SJCRH30 (cell line): ENCODE measurements at regions not wholly inside any gene's neighbourhood (a gene's known extent, or its start where the extent isn't known, plus 50 kb on each side); places are given as distances from the start of the nearest gene placed in this dataset.

Experiments used
- DNase-seq, 2 experiments: peaks; one replicate each; pipeline ENCODE4 v3.0.0-alpha.2; 2015 to 2020
- H3K27ac ChIP-seq: fragments of 250-450 bp; sonication (Bioruptor Pico); 2 replicates; pipeline ENCODE4 v1.5.1; 2020; ENCODE audit warnings: mild to moderate bottlenecking, moderate library complexity
- H3K27me3 ChIP-seq: fragments of 250-450 bp; sonication (Bioruptor Pico); 2 replicates; pipeline ENCODE4 v1.5.1; 2020; ENCODE audit warnings: mild to moderate bottlenecking, moderate library complexity
- H3K36me3 ChIP-seq: fragments of 250-450 bp; sonication (Bioruptor Pico); 2 replicates; pipeline ENCODE4 v1.5.1; 2020; ENCODE audit warnings: mild to moderate bottlenecking, moderate library complexity
- H3K4me1 ChIP-seq: fragments of 250-450 bp; sonication (Bioruptor Pico); 2 replicates; pipeline ENCODE4 v1.5.1; 2020; ENCODE audit warnings: mild to moderate bottlenecking, moderate library complexity
- H3K4me3 ChIP-seq: fragments of 250-450 bp; sonication (Bioruptor Pico); 2 replicates; pipeline ENCODE4 v1.5.1; 2020; ENCODE audit warnings: mild to moderate bottlenecking, moderate library complexity
- H3K9me3 ChIP-seq: fragments of 250-450 bp; sonication (Bioruptor Pico); replicated peaks from 2 replicates; pipeline ENCODE4 v1.5.1; 2020; ENCODE audit warnings: mild to moderate bottlenecking, moderate library complexity

DNA sequence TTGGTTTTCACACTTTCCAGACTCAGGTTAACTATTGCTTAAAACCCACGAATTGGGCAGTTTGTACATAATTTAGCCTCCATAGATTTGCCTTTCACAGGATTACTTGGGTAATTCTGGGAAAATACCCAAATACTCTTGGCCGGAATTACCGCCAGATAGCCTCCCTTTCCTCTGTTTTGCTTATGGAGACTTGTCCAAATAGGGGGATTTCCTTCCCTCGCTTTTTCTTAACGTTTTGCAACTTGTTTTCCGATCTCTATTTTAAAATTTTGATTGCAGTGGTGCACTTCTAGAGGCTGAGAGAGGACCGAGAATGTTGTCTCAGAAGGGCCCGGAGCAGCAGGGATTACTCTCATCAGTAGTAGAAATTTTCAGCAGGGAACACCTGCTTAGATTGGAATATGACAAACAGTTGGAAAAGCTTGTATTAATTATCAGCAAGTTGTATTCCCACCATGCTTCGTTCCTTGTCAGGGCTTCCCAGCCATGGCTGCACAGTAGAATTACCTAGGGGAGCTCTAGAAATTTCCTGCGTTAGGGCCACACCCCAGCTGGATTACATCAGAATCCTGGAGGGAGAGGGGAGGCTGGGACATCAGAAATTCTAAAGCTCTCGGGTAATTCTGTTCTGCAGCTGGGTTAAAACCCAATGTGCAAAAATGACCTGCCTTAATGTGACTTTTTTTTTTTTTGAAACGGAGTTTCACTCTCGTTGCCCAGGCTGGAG, 329.1 kb downstream of the SH3GL2 start:
- H3K9me3 ChIP-seq: no peaks in the 10 kb centered on the region
- H3K27me3 ChIP-seq: no peaks in the 10 kb centered on the region
- DNase-seq: no peak
- H3K27ac ChIP-seq: no peak overlapping the region
- no peaks in the 10 kb centered on the region for H3K36me3 ChIP-seq
- no peaks in the 10 kb centered on the region for H3K4me1 ChIP-seq
- H3K4me3 ChIP-seq: no peak overlapping the region

DNA sequence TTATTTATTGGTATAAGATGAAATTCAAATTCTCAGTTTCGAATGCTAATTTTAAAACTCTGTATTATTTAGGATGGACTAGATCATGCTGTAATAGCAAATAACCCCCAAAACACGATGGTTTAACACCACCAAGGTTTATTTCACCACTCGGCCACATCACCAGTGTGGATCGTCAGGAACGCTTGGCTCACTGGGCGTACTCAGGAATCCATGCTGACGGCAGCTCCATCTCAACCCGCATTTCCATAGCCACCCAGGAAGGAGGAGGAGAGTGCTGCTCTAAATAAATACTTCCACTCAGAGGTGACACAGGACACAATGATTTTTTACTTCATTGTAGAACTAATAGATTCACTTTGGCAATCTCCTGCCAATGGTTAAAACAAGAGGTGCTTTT, 347.4 kb downstream of the SH3GL2 start:
- Histone ChIP-seq H3K36me3 (no peaks in the 10 kb centered on the region), H3K4me3 (no peak overlapping the region), H3K9me3 (no peaks in the 10 kb centered on the region), H3K27me3 (no peaks in the 10 kb centered on the region), H3K4me1 (no peaks in the 10 kb centered on the region), H3K27ac (no peak overlapping the region)
- no peak for DNase-seq

DNA sequence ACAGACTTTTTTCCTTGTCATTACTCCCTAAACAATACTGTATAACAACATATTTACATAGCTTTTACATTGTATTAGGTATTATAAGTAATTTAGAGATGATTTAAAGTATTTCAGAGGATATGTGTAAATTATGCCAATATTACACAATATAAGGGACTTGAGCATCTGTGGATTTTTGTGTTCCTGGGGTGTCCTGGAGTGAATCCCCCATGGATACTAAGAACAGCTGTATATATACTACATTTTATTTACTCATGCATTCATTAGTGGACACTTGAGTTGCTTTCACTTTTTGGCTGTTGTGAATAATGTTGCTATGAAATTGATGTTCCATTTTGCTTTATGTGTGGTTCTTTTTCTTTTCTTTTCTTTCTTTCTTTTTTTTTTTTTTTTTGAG, 348.8 kb downstream of the SH3GL2 start:
- Histone ChIP-seq H3K4me1 (no peaks in the 10 kb centered on the region), H3K4me3 (no peak overlapping the region), H3K9me3 (no peaks in the 10 kb centered on the region), H3K27me3 (no peaks in the 10 kb centered on the region), H3K36me3 (no peaks in the 10 kb centered on the region), H3K27ac (no peak overlapping the region)
- DNase-seq: no peak

DNA sequence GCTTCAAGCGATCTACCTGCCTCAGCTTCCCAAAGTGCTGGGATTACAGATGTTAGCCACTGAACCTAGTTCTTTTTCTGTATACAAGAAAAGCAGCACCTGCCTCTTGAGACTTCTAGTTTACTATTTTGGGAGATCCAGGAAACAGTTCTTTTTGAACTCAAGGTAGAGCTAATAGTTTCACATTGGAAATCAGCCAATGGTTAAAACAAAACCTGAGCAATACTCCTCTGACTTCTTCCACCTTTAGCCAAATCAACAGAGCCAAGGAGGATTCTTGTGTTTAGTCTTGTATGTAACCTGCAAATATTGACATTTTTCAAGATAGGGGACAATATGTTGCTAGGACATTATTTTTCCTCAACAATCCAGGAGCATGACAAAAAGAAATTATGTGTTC, 349.4 kb downstream of the SH3GL2 start:
- H3K27me3 ChIP-seq: no peaks in the 10 kb centered on the region
- H3K36me3 ChIP-seq: no peaks in the 10 kb centered on the region
- H3K9me3 ChIP-seq: no peaks in the 10 kb centered on the region
- no peak for DNase-seq
- H3K4me3 ChIP-seq: no peak overlapping the region
- H3K27ac ChIP-seq: no peak overlapping the region
- H3K4me1 ChIP-seq: no peaks in the 10 kb centered on the region

DNA sequence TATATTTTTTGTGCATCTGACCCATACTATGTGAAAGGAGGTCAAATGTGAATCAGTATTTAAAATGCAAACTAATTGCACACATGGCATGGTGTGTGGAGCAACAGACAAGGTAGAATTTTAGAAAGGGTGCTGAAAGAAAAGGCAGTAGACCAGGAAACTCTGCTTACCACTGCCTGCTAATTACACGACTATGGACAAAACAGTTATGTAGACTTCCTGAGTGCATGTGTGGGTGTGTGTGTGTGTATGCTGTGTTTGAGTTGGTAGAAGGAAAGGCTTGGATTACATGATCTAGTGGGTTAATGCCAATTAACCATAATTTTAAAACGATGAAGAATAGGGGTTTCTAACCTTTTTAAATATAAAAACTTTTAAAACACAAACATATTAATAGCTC, 349.9 kb downstream of the SH3GL2 start:
- no peak for DNase-seq
- Histone ChIP-seq H3K27ac (no peak overlapping the region), H3K4me1 (no peaks in the 10 kb centered on the region), H3K36me3 (no peaks in the 10 kb centered on the region), H3K27me3 (no peaks in the 10 kb centered on the region), H3K9me3 (no peaks in the 10 kb centered on the region), H3K4me3 (no peak overlapping the region)

DNA sequence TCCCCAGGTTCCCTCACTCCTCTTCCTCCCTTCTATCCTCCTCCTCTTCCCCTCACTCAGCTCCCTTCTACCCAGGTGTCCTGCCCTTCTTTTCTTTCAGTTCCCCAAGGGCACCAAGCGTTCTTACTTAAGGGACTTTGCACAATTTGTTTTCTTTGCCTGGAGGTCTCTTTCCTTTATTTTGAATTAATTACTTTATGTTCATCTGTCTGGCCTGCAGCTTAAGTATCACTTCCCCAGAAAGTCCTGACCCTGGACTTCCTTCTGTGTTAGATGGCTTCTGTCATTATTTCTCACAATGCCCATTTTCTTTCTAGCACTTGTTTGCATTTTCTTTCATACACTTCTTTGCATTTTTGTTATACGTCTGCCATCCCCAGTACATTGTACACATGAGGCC, 350.6 kb downstream of the SH3GL2 start:
- Histone ChIP-seq H3K4me3 (no peak overlapping the region), H3K4me1 (no peaks in the 10 kb centered on the region), H3K9me3 (no peaks in the 10 kb centered on the region), H3K27ac (no peak overlapping the region), H3K27me3 (no peaks in the 10 kb centered on the region), H3K36me3 (no peaks in the 10 kb centered on the region)
- no peak for DNase-seq

DNA sequence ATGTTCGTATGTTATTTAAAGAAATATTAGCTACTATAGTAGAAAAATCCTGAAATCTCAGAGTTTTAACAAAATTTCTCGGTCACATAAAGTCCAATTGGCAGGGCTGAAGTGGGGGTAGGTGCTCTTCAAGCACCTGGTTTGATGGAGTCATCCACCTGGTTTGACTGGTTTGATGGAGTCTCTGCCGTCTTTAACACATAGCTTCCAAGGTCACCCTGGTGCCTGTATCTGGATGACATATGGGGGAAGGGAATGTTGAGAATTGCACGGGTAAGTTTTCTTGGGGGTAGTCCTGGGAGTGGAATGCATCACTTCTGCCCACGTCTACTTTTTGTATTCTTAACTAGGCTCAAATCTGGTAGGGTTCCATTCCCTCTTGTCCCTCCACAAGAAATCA, 351.2 kb downstream of the SH3GL2 start:
- H3K4me3 ChIP-seq: no peak overlapping the region
- no peaks in the 10 kb centered on the region for H3K27me3 ChIP-seq
- no peaks in the 10 kb centered on the region for H3K9me3 ChIP-seq
- no peaks in the 10 kb centered on the region for H3K4me1 ChIP-seq
- no peak overlapping the region for H3K27ac ChIP-seq
- DNase-seq: no peak
- no peaks in the 10 kb centered on the region for H3K36me3 ChIP-seq

DNA sequence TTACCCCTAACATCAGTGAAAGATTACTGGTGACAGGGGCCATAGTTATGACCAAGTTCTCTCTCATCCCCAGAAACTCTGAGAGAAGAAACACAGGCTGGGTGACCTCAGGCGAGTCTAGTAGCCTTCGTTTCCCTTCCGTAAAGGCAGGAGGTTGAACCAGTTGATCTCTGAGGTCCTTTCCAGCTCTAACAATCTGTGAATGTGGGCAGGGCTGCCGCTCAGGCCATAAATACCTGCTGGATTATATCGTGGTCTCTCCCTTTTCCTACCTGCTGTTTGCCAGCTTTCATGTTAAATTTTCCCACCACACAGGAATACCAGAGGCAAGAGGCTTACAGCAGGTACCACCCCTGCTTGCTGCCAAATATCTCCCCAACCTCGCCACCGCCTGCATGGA, 357.5 kb downstream of the SH3GL2 start:
- H3K27me3 ChIP-seq: no peaks in the 10 kb centered on the region
- no peak overlapping the region for H3K27ac ChIP-seq
- no peak for DNase-seq
- H3K4me1 ChIP-seq: no peaks in the 10 kb centered on the region
- no peaks in the 10 kb centered on the region for H3K9me3 ChIP-seq
- no peak overlapping the region for H3K4me3 ChIP-seq
- H3K36me3 ChIP-seq: no peaks in the 10 kb centered on the region

DNA sequence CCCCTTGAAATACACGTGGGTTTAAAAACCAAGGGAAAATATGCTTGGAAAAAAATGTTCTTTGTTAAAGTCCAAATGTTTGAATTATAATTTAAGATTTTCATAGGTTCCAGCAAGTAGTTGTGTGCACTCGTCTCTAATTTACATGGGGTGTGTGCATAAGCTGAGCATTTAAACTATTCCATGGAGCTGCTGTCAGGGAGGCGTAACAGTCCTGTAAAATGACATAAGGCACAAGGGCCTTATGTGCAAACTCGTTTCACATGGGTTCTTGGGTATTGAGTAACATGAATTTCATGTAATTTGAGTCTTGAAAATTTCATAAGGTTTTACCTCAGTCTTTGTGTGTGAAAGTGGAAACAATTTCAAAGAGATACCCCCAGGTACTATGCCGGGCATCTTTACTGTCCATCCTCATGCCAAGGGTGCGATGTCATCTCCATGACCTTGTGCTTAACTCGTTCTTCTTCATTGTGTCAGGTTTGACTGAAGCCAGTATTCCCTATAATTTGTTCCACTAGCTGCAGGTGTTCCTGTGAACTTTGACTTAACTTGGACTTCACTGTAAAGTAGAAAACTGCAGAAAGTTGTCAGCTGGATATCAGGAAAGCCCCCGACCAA, 359.3 kb downstream of the SH3GL2 start:
- H3K27me3 ChIP-seq: no peaks in the 10 kb centered on the region
- no peaks in the 10 kb centered on the region for H3K4me1 ChIP-seq
- no peaks in the 10 kb centered on the region for H3K9me3 ChIP-seq
- no peaks in the 10 kb centered on the region for H3K36me3 ChIP-seq
- no peak overlapping the region for H3K4me3 ChIP-seq
- DNase-seq: no peak
- no peak overlapping the region for H3K27ac ChIP-seq

DNA sequence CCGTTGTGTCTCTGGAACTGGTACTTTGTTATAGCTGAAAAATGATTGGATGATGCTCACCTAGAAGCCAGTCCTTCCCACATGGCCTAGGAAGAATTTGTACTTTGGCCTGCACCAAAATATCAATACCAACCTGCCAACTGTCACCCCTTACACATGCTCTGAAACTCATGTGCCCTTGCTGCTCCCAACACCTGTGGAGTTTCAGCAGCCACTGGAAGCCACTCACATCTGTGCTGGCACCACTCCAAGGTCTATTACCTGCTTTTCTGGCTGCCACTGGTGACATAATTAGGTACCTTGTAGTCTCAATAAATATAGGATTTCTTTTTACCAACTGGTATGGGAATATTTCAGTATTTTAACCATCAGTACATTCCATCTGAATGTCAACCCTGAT, 363.6 kb downstream of the SH3GL2 start:
- H3K27me3 ChIP-seq: no peaks in the 10 kb centered on the region
- no peaks in the 10 kb centered on the region for H3K4me1 ChIP-seq
- no peak overlapping the region for H3K4me3 ChIP-seq
- no peak for DNase-seq
- no peak overlapping the region for H3K27ac ChIP-seq
- H3K36me3 ChIP-seq: no peaks in the 10 kb centered on the region
- H3K9me3 ChIP-seq: no peaks in the 10 kb centered on the region

DNA sequence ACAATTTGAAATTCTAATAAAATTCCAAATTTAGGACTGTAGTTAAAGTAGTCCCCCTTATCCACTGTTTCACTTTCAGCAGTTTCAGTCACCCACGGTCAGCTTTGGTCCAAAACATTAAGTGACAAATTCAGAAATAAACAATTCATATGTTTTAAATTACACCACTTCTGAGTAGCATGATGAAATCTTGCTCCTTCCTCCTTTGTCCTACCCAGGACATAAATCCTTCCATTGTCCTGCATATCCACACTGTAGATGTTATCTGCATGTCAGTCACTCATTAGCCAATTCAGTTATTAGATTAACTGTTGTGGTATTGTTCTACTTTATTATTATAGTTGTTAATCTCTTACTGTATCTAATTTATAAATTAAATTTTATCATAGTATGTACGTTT, 376.5 kb downstream of the SH3GL2 start:
- no peaks in the 10 kb centered on the region for H3K9me3 ChIP-seq
- H3K4me3 ChIP-seq: no peak overlapping the region
- no peak for DNase-seq
- H3K27ac ChIP-seq: no peak overlapping the region
- no peaks in the 10 kb centered on the region for H3K27me3 ChIP-seq
- H3K4me1 ChIP-seq: no peaks in the 10 kb centered on the region
- H3K36me3 ChIP-seq: no peaks in the 10 kb centered on the region

DNA sequence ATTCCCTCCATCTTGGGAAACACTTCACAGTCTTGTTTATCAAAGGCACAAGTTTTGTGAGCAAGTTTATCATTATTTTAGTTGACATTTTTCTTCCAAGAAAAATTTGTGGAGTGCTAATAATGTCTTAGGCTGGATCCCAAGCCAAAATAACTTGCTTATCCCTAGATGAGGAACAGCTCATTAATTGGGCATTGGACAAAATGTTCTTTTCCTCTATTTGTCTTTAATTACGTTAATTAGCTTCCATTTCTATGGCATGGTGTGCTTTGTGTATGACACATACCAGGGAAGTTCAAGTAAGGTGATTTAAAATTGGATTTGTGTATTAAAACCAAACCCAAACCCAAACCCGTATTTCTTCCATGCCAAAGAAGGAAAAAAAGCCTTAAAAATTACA, 379.5 kb downstream of the SH3GL2 start:
- no peak for DNase-seq
- Histone ChIP-seq H3K27me3 (no peaks in the 10 kb centered on the region), H3K9me3 (no peaks in the 10 kb centered on the region), H3K36me3 (no peaks in the 10 kb centered on the region), H3K4me3 (no peak overlapping the region), H3K27ac (no peak overlapping the region), H3K4me1 (no peaks in the 10 kb centered on the region)

DNA sequence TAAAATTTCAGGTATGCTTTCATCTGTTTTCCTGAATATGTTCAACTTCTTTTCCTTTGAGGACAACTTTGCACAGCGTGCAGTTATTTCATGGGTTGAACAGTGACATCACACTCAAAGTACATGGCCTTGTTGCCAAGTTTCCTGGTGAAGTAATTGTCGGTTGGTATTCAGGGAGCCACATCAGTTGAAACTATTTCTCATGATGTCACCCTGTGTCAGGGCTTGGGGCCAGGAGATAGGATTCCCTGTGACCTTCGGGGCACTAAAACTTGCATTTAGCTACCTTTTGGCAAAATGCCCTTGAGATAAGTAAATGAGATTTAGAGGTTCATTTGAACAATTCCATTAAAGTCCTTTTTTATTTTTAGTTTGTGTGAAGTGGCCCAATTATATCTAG, 383.9 kb downstream of the SH3GL2 start:
- Histone ChIP-seq H3K4me1 (no peaks in the 10 kb centered on the region), H3K27ac (no peak overlapping the region), H3K36me3 (no peaks in the 10 kb centered on the region), H3K27me3 (no peaks in the 10 kb centered on the region), H3K4me3 (no peak overlapping the region), H3K9me3 (no peaks in the 10 kb centered on the region)
- peak; percentile 2 to 9 for DNase-seq

DNA sequence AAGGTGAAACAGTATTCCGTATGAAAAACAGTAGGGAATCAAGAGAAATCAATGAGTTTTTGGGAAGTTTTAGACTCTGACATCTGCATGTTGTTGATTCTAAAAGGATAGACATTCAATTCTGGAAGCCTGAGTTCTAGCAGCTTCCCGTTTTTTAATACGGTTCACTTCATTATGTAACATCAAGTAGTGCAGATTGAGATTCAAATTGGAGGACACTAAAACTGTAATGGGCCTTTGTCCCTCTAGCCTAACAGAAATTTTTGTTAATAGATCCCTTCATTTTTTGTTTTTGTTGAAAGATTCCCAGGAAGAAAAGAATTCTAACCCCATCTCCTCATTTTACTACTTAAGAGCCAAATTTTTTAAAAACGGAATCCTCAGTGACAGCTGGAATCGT, 384.6 kb downstream of the SH3GL2 start:
- Histone ChIP-seq H3K4me3 (no peak overlapping the region), H3K4me1 (no peaks in the 10 kb centered on the region), H3K27ac (no peak overlapping the region), H3K27me3 (no peaks in the 10 kb centered on the region), H3K36me3 (no peaks in the 10 kb centered on the region), H3K9me3 (no peaks in the 10 kb centered on the region)
- DNase-seq: no peak

DNA sequence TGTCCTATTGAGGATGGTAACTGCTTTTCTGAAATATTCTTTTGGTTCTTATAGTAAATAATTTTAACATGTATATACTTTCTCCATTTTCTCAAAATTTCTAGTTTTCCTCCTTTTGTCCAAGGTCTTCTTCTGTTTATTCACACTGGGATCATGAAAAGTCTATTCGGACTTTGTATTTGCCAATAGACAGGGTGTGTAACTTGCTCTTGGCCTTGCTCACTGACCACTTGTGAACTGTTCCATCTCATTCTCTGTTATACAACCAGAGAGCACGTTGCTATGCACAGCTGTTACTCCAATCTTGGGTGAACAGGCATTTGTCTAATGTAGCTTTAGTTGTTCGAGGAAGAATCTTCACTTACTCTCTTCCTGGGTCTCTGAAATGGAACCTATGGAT, 388.9 kb downstream of the SH3GL2 start:
- H3K36me3 ChIP-seq: no peaks in the 10 kb centered on the region

DNA sequence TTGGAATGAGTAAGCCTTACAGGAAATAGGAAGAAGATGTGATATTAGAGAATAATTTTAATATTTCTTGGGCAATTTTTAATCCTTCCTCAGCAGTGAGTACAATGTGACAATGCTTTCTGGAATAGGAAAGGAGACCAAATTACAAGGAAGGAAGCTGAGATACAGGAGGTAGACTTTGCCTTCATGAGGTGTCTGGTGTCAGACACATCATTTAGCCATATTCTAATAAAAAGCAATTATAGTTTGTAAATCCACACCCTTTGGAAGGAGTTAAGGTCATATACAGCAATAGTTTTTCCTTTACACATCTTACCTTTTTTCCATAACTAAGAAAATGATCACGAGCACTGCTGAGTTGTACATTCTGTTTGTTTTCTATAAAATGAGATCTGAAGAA, 390.4 kb downstream of the SH3GL2 start:
- Histone ChIP-seq H3K27me3 (no peaks in the 10 kb centered on the region), H3K4me3 (no peak overlapping the region), H3K9me3 (no peaks in the 10 kb centered on the region), H3K27ac (no peak overlapping the region), H3K36me3 (no peaks in the 10 kb centered on the region), H3K4me1 (no peaks in the 10 kb centered on the region)
- DNase-seq: no peak

More for the DNA sequence above, 388.9 kb downstream of the SH3GL2 start:
- no peak overlapping the region for H3K4me3 ChIP-seq
- H3K27me3 ChIP-seq: no peaks in the 10 kb centered on the region
- no peak overlapping the region for H3K27ac ChIP-seq
- H3K4me1 ChIP-seq: no peaks in the 10 kb centered on the region
- DNase-seq: no peak
- H3K9me3 ChIP-seq: no peaks in the 10 kb centered on the region
